ENCODE measurements at regions not wholly inside any gene's neighbourhood (a gene's known extent, or its start where the extent isn't known, plus 50 kb on each side); places are given as distances from the start of the nearest gene placed in this dataset.
"Not testable (repeated sequence)": the region's sequence is repeated elsewhere in the genome, so short reads cannot be mapped to it uniquely, and the experiment has no call there.

DNA sequence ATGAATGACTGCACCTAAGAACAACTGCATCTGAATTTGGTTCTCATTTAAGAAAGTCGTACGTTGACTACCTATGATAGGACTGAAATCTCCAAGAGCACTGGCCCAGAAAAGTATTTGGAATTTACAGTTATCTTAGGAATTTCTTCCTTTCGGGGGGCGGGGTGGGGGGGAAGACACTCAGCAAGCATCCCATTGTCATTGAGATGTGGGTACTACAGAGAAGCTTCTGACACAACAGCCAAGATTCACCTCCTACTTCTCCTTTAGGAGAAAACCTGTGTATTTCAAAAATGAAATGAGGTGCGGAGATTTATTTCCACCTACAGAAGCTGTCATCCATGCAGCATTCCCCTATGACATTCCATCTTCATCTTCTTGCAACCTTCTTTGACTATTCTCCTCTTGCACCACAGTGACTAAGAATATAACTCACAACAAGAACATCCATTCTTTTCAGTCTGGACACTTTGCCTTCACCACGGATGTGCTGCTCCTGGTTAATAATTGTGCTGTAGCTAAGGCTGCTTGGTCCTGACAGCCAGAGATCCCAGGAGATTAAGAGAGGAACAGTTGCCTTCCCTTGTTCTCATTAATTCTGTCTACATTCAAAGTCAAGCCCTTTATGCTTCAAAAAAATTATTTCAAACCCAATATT is 98.4 kb upstream of the FRMD4A start:
- H3K4me1 ChIP-seq, result no peaks in the 10 kb centered on the region
- no peak for DNase-seq
- H3K27ac ChIP-seq, result no peak overlapping the region
- H3K36me3 ChIP-seq, result no peaks in the 10 kb centered on the region
- 37 to 48% methylated on average over 6 of the region's 6 CpGs for WGBS, 2 donors
- peaks cover 0 to 8% (median 0%) of the 10 kb centered on the region in 4 donors for H3K27me3 ChIP-seq
- H3K9me3 ChIP-seq, result no peaks in the 10 kb centered on the region
- no peak overlapping the region for H3K4me3 ChIP-seq
- intact Hi-C loops (cut with DNase I), result no loop called here
- TF ChIP-seq POLR2A (IDR thresholded peaks at IDR 0.05), result no peak
- TF ChIP-seq, protein P1, sequence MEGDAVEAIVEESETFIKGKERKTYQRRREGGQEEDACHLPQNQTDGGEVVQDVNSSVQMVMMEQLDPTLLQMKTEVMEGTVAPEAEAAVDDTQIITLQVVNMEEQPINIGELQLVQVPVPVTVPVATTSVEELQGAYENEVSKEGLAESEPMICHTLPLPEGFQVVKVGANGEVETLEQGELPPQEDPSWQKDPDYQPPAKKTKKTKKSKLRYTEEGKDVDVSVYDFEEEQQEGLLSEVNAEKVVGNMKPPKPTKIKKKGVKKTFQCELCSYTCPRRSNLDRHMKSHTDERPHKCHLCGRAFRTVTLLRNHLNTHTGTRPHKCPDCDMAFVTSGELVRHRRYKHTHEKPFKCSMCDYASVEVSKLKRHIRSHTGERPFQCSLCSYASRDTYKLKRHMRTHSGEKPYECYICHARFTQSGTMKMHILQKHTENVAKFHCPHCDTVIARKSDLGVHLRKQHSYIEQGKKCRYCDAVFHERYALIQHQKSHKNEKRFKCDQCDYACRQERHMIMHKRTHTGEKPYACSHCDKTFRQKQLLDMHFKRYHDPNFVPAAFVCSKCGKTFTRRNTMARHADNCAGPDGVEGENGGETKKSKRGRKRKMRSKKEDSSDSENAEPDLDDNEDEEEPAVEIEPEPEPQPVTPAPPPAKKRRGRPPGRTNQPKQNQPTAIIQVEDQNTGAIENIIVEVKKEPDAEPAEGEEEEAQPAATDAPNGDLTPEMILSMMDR (IDR thresholded peaks at IDR 0.05), result no peak

DNA sequence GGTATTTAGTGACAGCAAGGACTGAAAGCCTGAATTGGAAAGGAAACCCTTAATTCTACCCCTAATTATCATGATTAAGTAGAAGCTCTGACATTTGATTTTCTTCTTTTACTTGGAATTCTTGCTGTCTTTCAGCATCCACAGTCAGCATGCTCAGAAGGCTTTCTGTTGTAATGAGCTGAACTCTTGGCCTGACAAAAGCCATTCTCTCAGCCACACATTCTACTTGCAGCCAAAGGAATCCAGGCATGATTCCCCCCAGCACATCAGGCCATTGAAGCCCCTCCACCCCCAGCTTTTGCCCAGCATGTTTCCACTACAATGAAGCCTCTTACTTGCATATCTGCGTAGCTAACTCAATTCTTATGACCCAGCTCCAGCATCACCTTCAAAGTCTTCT is 94.3 kb upstream of the FRMD4A start:
- 67 to 85% methylated on average over 1 of the region's 1 CpG for WGBS, 2 donors
- TF ChIP-seq, protein P1 (IDR thresholded peaks at IDR 0.05), result no peak
- no peak for TF ChIP-seq POLR2A (IDR thresholded peaks at IDR 0.05)
- Histone ChIP-seq H3K4me1 (no peaks in the 10 kb centered on the region), H3K27me3 (peaks cover 0 to 8% (median 0%) of the 10 kb centered on the region in 4 donors), H3K4me3 (no peak overlapping the region), H3K36me3 (no peaks in the 10 kb centered on the region), H3K9me3 (no peaks in the 10 kb centered on the region), H3K27ac (no peak overlapping the region)
- DNase-seq, result no peak
- intact Hi-C loops (cut with DNase I), result no loop called here

DNA sequence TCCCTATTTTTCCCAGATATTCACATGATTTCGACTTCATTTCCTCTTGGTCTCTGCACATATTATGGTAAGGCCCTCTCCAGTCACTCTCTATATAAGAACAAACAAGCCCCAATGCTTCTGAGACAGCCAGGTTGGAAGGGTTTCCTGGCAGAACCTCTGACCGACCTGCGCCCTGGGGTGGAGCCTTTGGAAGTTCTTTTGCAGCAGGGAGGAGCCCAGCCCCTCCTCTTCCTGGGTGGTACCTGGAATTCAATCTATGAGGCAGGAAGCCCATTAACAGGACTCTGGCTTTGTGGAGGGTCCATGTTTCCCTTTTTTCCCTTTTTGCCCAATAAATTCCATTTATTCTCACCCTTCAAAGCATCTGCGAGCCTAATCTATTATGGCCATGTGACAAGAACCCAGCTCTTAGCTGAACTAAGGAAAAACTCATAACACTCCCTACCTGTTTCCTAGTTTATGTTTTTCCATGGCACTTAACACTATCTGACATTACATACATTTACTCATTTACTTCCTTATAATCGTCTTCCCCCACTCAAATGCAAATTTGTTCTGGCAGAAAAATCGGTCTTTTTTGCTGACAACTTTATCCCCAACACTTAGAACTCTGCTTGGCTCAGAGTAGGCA is 92.5 kb upstream of the FRMD4A start:
- Histone ChIP-seq H3K27ac (no peak overlapping the region), H3K4me1 (no peaks in the 10 kb centered on the region), H3K36me3 (no peaks in the 10 kb centered on the region), H3K4me3 (no peak overlapping the region), H3K27me3 (peaks cover 0 to 8% (median 0%) of the 10 kb centered on the region in 4 donors), H3K9me3 (no peaks in the 10 kb centered on the region)
- DNase-seq, result no peak
- 40 to 55% methylated on average over 6 of the region's 6 CpGs for WGBS, 2 donors
- intact Hi-C loops (cut with DNase I), result no loop called here
- no peak for TF ChIP-seq POLR2A (IDR thresholded peaks at IDR 0.05)

DNA sequence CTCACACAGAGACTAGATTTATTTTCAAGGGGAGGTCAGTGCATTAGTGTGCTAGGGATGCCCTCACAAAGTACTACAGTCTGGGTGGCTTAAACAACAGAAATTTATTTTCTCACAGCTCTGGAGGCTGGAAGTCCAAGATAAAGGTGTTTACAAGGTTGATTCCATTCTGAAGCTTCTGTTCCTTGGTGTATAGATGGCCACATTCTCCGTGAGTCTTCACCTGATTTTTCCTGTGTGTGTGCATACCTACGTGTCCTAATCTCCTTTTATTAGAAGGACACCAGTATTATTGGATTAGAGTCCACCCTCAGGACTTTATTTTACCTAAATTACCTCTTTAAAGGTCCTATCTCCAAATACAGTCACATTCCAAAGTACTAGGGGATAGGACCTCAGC is 91.7 kb upstream of the FRMD4A start:
- no peak for TF ChIP-seq POLR2A (IDR thresholded peaks at IDR 0.05)
- TF ChIP-seq, protein P1 (IDR thresholded peaks at IDR 0.05), result no peak
- Histone ChIP-seq H3K27ac (no peak overlapping the region), H3K36me3 (no peaks in the 10 kb centered on the region), H3K9me3 (no peaks in the 10 kb centered on the region), H3K4me1 (no peaks in the 10 kb centered on the region), H3K4me3 (no peak overlapping the region), H3K27me3 (peaks cover 0 to 7% (median 0%) of the 10 kb centered on the region in 4 donors)
- intact Hi-C loops (cut with DNase I), result no loop called here
- no peak for DNase-seq
- WGBS, 2 donors, result 61 to 68% methylated on average over 2 of the region's 2 CpGs

DNA sequence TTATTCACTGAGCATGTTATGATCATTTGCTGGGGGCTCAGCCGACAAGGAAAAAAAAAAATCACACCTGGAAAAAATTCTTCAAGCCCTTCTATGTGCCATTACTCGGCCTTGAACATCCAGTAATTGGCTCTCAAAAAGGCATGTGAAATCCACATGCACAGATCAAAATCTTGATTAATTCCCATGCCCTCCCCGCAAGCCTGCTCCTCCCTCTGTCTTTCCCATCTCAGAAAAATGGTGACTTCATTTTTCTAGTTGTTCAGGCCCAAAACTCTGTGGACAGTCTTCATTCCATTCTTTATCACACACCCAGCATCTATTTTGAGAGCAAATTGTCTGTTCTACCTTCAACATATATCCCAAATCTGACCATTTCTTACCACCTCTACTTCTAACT is 91.2 kb upstream of the FRMD4A start:
- Histone ChIP-seq H3K36me3 (no peaks in the 10 kb centered on the region), H3K4me3 (no peak overlapping the region), H3K27ac (no peak overlapping the region), H3K27me3 (peaks cover 0 to 3% (median 0%) of the 10 kb centered on the region in 4 donors), H3K4me1 (no peaks in the 10 kb centered on the region), H3K9me3 (no peaks in the 10 kb centered on the region)
- intact Hi-C loops (cut with DNase I), result no loop called here
- TF ChIP-seq POLR2A (IDR thresholded peaks at IDR 0.05), result no peak
- TF ChIP-seq, protein P1 (IDR thresholded peaks at IDR 0.05), result no peak
- 53 to 65% methylated on average over 3 of the region's 3 CpGs for WGBS, 2 donors
- DNase-seq, result no peak

DNA sequence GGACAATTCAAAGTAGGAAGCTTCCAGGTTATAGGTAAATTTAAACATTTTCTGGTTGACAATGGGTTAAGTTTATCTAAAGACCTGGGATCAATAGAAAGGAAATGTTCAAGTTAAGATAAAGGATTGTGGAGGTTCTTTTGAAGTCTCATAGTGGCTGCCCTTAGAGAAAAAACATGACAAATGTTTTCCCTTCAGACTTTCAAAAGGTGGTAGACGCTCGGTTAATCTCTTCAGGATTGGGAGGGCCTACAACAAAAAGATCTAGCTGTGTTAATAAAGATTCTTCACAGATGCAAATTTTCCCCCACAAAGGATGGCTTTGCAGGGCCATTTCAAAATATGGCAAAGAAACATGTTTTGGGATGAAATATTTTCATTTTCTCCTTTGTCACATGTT is 86.6 kb upstream of the FRMD4A start:
- intact Hi-C loops (cut with DNase I); H3K9me3 ChIP-seq; H3K4me3 ChIP-seq; H3K27ac ChIP-seq; DNase-seq; H3K36me3 ChIP-seq; H3K4me1 ChIP-seq; H3K27me3 ChIP-seq: not testable (repeated sequence)
- WGBS, 2 donors, result 80 to 90% methylated on average over 2 of the region's 2 CpGs

All from esophagus squamous epithelium (tissue), 5 donors.